Dedifferentiated amniotic fluid mesenchymal stem cell (primary cell): ENCODE measurements at regions not wholly inside any gene's neighbourhood (a gene's known extent, or its start where the extent isn't known, plus 50 kb on each side); places are given as distances from the start of the nearest gene placed in this dataset.
"Not testable (repeated sequence)": the region's sequence is repeated elsewhere in the genome, so short reads cannot be mapped to it uniquely, and the experiment has no call there.

Source experiments
- DNase-seq: peaks from one replicate; pipeline ENCODE4 v3.0.0-alpha.2; 2016; ENCODE audit errors: extremely low spot score

DNA sequence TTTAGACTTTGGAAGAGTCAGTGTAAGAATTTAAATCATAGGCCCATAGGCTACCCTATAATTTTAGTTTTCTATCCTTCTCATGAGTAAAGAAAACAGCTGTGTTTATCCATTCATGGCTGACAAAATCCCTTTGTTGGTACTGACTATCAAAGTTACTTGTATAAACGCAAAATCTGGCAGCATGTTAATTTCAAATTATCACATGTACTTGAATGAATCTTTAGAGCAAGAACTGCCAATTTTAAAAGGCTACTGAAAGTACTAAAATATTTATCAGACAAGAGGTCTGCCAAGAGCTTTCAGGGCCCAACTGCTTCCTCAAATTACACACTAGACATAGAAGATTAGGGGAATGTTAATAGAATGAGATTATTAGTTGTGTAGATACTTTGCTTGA lies 66.6 kb downstream of the MYL12B start:
- DNase-seq, result no peak

DNA sequence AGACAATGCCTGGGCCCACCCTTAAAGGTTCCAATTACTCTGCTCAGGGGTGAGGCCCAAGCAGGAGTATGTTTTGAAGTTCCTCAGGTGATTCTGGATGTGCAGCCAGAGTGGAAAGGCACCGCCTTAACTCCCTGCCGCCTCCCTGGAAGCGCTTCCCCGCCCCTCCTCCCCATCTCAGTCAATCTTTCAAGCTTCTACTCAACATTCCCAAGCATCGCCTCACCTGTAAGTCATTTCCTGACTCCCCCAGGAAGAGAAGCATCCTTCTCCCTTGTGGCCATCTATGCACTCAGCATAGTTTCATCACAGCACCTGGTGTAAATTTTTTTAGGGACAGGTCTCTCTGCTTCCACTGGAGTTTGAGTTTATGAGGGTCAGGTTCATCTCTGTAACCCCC lies 67.5 kb downstream of the MYL12B start:
- DNase-seq, result no peak

DNA sequence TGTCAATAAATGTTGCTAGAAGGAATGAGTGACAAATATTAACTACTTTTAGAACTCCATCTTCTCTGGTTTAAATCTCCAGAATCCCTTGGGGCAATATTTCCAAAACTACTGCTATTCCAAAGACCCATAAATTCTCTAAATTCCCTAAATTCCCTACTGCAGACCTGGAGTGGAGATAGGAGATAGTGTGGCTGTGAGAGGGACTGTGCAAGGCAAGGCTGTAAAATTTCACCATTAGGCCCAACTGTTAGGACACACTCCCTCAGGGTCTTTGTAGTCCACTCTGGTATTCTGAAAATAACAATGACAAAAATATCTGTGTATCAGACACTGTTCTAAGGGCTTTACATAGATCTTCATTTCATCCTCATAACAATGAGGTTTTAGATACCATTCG lies 67.9 kb downstream of the MYL12B start:
- DNase-seq, result no peak

DNA sequence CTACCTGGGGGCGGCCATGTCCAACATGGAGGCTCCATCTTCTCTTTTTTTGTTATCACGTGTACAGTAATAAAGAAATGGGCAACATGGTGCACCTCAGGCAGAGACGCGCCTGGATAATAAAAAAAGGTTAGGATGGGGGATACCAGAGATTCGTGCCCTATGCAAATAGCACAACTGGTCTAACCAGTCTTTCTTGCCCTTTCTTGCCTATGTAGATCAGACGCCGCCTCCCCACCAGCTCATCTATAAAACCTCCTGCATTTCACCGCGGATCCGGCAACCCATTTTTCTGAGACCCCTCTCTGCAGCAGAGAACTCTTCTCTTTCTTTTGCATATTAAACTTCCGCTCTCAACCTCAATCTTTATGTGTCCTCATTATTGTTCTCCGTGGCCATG lies 68.7 kb downstream of the MYL12B start:
- DNase-seq, result no peak

DNA sequence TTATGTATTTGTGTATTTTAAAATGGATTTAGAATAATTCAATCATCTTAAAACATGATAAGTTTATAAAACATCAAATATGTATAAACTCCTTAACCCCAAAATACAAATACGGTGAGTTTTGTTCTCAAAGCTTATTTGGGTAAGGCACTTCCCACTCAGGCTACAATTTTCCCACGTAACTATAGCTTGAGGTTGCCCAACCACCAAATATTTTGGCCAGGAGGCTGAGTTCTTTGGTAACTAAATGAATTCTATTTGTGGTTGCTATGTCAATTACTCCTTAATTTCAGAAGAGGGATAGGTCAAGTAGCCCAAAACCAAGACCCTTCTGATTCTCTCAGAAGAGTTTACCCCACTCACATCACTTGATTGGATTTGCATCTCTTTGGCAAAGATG lies 70.4 kb downstream of the MYL12B start:
- DNase-seq, result no peak

DNA sequence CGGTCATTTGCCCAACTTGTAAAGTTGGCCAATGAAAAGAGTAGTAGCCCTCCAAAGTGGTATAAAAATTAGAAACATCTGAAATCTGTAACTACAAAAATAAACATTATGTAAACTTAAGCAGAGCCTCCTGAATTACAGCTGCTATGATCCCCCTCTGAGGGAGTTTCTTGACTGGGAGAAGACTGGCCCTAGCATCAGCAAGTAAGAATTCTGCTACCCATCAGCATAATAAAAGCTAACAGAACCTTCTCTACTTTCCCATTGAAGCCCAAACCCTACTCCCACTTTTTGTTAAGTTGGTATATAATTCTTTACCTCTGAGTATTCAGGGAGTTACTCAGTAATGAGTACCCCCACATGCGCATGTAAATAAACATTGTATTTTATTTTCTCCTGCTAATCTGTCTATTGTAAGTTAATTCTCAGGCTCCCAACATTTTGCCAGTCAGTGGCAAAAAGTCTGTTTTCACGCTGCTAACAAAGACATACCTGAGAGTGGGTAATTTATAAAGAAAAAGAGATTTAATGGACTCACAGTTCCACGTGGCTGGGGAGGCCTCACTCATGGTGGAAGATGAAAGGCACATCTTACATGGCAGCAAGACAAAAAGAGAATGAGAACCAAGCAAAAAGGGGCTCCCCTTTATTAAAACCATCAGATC lies 71.3 kb downstream of the MYL12B start:
- no peak for DNase-seq

DNA sequence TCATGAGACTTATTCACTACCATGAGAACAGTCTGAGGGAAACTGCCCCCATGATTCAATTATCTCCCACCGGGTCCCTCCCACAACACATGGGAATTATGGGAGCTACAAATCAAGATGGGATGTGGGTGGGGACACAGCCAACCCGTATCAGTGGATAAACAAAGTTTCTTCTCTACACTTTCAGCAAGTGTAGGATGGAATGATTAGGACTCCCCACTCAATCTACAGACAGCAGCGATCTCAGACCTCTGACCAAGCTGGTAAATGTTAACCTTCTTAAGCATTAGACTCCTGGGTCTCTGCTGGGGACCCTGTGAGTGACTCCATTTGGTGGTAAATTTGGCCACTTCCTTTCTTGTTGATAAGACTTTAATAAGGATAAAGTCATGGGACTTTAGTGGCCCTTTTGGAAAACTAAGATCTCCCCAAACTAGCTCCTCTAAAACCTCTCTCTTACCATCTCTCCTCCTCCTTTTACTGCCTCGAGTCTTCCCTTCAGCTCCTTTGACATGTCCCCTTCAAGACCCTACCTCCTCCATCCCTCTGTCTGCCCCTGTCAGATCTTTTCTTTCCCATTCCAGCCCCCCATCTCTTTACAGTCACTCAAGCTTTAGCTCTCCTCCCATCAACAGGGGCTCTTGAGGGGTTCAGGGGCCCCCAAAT lies 71.9 kb downstream of the MYL12B start:
- no peak for DNase-seq

DNA sequence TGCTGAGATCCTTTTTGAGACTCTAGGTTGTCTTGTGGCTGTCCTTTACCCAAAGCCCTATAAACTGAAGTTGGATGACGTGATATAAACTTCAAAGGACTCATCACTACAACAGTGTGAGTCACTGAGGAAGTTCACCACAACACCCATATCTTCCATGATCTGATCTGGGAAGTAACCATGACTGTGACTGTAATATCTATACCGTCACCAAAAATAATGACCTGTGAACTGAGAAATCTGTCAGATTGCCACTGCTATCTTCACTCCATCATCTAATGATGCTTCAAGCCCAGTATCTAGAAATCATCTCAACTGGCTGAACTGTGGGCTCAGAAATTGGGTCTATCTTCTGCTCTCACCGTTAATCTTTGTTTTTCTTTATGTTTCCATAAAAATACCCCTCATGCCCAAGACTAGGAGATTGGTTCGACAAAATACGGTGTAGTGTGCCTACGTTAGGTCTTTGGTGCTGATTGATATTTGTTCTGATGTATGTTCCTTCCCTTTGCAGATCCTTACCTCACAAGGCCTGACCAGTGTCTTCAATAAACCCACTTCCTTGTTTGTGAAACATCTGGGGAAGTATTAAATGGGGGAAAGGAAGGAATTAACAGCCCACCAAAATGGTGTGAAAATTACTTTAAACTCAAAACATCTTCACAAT lies 78.2 kb downstream of the MYL12B start:
- DNase-seq, result no peak

DNA sequence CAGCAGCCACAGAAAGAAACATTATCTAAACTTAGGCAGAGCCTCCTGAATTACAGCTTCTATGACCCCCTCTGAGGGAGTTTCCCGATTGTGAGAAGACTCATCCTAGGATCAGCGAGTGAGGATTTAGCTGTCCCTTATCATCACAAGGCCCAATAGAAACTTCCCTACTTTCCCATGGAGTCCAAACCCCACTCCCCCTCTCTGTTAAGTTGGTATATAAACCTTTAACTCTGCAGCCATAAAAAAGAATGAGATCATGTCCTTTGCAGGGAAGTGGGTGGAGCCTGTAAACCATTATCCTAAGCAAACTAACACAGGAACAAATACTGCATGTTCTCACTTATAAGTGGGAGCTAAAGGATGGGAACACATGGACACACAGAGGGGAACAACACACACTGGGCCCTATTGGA lies 78.8 kb downstream of the MYL12B start:
- DNase-seq, result no peak

DNA sequence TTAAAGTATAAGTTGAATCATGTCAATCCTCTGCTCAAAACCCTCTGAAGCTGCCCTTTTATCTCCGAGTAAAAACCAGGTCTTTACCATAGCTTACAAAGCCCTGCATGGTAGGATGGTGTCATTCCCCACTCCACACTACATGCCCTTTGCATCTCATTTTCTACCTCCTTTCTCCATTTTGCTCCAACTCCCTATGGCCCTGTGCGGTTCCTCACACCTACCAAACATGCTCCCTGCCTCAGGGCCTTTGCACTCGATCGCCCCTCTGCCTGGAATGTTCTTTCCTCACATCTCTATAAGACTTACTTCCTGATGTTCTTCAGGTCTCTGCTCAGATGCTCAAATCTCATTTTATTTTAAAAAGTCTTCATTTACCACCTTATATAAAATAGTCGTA lies 80.7 kb downstream of the MYL12B start:
- no peak for DNase-seq

DNA sequence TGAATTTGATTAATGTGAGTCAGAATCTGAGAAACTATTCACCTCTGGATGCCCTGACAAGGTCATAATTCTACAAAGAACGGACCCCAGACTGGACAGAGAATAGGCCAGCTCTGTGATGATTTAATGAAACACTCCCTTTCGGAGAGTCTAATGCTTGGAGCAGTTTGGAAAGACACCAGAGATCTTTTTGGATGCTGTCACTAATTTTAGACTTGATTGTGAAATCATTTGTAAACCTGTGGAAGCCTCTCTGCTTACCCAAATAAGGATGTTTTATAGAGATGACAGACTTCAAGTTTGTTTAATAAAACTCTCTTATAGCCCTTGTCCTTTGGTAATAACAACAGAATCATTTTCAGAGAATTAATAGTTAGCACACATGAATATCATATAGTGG lies 83.5 kb downstream of the MYL12B start:
- no peak for DNase-seq

DNA sequence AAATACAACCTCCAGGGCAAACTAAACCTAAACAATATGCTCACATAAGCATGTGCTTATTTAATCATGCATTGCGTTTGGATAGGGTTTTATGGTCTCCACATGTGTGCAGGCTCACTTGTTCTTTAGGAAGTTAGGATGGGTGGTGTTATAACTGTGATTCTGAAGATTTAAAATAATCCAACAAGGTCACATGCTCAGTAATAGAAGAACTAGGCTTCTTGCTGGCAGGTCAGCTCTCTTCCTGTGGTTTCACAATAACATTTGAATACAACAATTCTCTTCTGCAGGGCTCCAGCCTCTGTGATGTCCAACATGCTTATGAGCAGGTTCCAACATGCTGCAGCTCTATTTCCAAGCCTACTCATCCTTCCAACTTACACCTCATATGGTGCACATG lies 84.0 kb downstream of the MYL12B start:
- no peak for DNase-seq

DNA sequence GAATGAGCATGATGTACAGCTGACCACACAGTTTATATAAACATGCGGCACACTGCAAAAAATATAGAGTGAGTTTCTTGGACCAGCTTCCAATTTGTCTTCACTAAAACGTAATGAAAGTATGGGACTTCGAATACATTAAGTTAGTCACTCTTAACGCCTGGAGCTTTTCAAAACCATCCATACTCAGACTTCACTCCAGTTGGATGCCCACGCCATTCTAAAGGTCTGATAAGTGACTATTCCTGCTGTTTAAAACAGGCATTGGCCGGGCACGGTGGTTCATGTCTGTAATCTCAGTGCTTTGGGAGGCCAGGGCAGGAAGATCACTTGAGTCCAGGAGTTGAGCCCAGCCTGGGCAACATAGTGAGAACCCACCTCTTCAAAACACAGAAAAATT lies 84.6 kb downstream of the MYL12B start:
- no peak for DNase-seq

DNA sequence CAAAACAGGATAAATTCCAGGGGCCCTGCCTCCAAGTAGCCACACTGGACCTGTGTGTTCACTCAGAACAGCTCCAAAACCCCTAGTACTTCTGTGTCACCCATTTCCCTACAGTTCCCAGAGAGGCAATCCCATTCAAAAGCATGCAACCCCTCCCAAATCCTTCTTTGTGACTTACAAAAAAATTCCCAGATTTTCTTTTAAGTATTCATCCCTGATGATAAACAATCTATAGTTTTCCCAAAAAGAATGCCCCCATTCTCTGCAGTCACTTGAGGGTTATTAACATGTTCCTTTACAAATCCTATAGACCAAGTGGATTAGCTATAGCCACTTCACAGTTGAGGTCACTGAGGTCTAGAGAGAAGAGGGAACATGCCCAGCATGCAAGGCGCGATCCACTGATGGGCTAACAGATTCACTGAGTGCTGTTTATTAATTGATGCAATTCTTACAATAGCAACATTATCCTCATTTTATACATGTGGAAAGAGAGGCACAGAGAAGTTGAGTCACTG lies 85.4 kb downstream of the MYL12B start:
- DNase-seq, result no peak

DNA sequence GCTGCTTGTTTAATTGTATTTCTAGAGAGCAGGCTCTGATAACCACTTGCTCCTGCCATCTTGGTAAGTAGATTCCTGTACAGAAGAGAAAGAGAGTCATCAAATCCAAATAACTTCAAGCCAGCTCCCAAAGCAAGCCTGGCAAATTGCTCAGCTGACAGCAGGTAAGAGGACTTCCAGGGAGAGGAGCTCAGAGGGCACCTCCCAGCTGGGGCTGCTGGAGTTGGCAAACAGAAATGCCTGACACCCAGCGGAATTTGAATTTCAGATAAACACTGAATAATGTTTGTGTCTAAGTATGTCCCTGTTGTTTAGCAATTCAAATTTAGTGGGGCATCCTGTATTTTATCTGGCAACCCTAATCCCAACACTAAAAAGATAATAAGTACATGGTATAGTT lies 86.2 kb downstream of the MYL12B start:
- no peak for DNase-seq

DNA sequence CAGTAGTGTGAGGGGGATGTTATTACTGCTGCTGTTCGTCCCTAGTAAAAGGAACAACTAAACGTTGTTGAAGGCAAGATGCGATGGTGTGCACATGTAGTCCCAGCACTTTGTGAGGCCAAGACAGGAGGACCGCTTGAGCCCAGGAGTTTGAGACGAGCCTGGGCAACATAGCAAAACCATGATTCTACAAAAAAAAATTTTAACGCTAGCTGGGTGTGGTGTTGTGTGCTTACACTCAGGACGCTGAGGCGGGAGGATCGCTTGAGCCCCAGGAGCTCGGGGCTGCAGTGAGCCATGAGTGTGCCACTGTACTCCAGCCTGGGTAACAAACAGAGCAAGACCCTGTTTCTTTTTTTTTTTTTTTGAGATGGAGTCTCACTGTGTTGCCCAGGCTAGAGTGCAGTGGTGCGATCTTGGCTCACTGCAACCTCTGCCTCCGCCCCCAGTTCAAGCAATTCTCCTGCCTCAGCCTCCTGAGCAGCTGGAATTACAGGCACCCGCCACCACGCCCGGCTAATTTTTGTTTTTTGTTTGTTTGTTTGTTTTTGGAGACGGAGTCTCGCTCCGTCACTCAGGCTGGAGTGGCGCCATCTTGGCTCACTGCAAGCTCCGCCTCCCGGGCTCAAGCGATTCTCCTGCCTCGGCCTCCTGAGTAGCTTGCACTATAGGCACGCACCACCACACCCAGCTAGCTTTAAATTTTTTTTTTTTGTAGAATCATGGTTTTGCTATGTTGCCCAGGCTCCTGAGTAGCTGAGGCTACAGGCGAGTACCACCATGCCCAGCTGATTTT lies 87.3 kb downstream of the MYL12B start:
- DNase-seq, result not testable (repeated sequence)

DNA sequence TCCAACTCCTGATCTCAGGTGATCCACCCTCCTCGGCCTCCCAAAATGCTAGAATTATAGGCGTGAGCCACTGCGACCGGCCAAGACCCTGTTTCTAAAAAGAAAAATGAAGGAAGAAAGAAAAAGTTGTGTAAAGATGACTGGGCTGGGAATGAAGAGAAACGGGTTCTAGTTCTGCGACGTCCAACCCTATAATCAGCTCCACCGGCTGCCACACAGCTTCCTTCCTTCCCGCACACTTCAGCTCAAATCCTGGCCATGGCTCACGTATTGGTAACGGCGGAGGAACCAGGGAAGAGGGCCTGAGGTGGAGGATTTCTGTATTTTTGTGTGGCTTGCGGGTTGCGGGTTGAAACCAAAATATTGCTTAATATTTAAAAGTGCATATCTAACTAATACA lies 88.1 kb downstream of the MYL12B start:
- no peak for DNase-seq

DNA sequence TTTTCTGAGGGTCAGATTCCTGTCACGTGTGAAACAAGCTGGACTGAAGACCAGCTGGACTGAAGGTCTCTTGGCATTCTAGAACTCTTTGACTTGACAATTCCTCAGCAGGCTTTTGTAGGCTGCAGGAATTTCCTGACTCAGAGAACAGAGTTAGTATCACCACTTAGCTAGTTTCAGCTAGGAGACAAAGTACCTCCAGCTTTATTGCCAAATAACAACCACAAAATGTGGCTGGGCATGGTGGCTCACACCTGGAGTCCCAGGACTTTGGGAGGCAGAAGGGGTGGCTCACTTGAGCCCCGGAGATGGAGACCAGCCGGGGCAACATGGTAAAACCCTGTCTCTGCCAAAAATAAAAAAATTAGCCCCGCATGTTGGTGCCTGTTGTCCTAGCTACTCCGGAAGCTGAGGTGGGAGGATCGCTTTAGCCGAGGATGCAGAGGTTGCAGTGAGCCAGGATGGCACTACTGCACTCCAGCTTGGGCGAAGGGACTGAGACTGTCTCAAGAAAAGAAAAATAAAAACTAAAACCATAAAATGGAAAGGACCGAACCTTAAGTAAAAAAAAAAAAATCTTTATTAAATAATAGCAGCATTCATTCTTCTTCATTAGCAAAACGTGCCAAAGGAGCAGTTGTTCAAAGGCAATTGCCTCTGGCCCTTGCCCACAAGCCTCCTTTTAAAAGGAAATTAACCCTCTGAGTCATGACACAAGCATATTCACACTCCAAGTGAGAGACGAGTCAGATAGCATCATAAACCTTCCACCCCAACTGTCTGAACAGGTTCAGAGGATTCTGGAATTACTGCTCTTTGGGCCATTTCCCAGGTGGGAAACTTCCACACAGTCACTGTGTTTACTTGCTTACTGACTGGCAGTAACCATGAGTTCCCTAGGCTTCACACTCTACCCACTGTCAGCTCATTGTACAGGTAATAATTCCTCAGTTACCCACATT lies 88.9 kb downstream of the MYL12B start:
- no peak for DNase-seq

DNA sequence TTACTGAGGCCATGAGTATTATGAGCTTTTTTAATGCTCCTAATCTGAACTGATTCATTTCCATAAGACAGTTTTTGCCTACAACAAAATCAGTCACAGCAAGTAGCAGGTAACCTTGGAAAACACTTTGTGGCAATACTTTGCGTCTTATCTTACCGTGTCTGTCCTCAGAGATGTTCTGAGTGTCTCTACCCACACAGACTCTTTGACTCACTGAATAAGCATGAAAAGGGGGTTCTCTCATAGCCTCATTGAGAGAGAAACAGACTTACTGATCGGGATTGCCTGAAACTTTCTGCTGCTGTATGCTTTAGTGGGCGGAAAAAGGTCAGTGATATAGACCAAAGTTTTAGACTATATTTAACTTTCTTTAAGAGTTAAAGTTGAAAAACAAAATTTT lies 92.6 kb downstream of the MYL12B start:
- DNase-seq, result no peak

DNA sequence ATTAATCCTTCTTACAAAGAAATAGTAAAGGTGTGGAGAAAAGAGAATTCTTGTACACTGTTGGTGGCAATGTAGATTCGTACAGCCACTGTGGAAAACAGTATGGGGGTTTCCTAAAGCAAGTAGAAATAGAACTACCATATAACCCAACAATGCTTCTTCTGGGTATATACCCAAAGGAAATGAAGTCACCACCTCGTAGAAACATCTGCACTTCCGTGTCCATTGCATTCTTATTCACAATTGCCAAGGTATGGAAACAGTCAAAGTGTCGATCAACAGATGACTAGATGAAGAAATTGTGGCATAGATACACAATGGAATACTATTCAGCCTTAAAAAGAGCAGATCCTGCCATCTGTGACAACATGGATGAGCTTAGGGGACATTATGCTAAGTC lies 93.4 kb upstream of the TGIF1 start:
- no peak for DNase-seq

DNA sequence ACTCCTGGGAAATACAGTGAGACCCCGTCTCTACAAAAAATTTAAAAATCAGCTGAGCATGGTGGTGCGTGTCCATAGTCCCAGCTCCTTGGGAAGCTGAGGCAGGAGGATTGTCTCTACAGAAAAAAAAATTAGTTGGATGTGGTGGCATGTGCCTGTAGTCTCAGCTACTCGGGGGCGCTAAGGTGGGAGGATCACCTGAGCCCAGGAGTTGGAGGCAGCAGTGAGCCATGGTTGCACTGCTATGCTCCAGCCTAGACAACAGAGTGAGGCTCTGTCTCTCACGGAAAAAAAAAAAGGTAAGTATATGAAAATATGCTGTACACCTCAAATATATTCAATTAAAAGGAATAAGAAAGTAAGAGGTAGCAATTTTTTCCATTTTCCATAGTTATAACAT lies 92.5 kb upstream of the TGIF1 start:
- DNase-seq, result no peak
